Memory B cell (primary cell): ENCODE measurements at regions not wholly inside any gene's neighbourhood (a gene's known extent, or its start where the extent isn't known, plus 50 kb on each side); places are given as distances from the start of the nearest gene placed in this dataset.
"Not testable (repeated sequence)": the region's sequence is repeated elsewhere in the genome, so short reads cannot be mapped to it uniquely, and the experiment has no call there.

Experiments used
- ATAC-seq: fragments of 150-1000 bp; cut with Tn5 transposase; 2 replicates; pipeline ENCODE4 v1.10.0; 2021; ENCODE audit warnings: low read depth, mild to moderate bottlenecking, moderate library complexity
- DNase-seq, 2 donors: peaks; one replicate each; pipeline ENCODE4 v3.0.0; 2022; ENCODE audit warnings: low spot score in 2 of 2
- H3K27ac Mint-ChIP-seq: one replicate; pipeline ENCODE4 v1.8.0; 2022; ENCODE audit warnings: mild to moderate bottlenecking, moderate library complexity, mixed read lengths
- H3K27me3 Mint-ChIP-seq: one replicate; pipeline ENCODE4 v1.8.0; 2022; ENCODE audit warnings: mixed read lengths
- H3K36me3 Mint-ChIP-seq: one replicate; pipeline ENCODE4 v1.8.0; 2022; ENCODE audit warnings: mild to moderate bottlenecking, mixed read lengths
- H3K4me1 Mint-ChIP-seq: one replicate; pipeline ENCODE4 v1.8.0; 2022; ENCODE audit warnings: mixed read lengths
- H3K4me3 Mint-ChIP-seq: one replicate; pipeline ENCODE4 v1.8.0; 2022; ENCODE audit warnings: mild to moderate bottlenecking, moderate library complexity, mixed read lengths
- H3K9me3 Mint-ChIP-seq: one replicate; pipeline ENCODE4 v1.8.0; 2022; ENCODE audit warnings: mixed read lengths

GRCh38 chr5:87582149-87582548 lies 169.4 kb upstream of the CCNH start:
- peaks cover 5% of the 10 kb centered on the region for H3K9me3 Mint-ChIP-seq
- ATAC-seq (no peak), DNase-seq (no peak)
- H3K27me3 Mint-ChIP-seq: peaks cover 1% of the 10 kb centered on the region
- no peak overlapping the region for H3K4me3 Mint-ChIP-seq
- no peaks in the 10 kb centered on the region for H3K4me1 Mint-ChIP-seq
- no peaks in the 10 kb centered on the region for H3K36me3 Mint-ChIP-seq
- H3K27ac Mint-ChIP-seq: no peak overlapping the region

- Mint-ChIP-seq H3K27ac (no peak overlapping the region), H3K27me3 (peaks cover 1% of the 10 kb centered on the region), H3K4me1 (no peaks in the 10 kb centered on the region), H3K4me3 (no peak overlapping the region), H3K36me3 (no peaks in the 10 kb centered on the region), H3K9me3 (peaks cover 5% of the 10 kb centered on the region)
- DNase-seq (no peak), ATAC-seq (no peak)
Measured at GRCh38 chr5:87581661-87582060, 168.9 kb upstream of the CCNH start.

DNA sequence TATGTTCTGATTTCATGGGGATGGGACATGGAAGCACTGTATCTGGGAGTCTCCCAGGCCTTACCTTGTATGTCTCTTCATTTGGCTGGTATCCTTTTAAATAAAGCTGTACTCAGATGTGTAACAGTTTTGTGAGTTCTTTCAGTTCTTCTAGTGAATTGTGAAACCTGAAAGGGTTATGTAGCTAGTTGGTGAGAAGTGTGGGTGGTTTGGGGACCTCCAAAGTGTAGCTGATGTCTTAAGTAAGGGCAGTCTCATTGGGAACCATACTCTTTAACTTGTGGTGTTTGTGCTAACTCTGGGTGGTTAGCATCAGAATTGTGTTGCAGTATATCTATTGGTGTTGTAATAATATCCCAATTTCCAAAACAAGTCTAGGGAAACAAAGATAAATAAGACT lies 166.9 kb upstream of the CCNH start:
- Mint-ChIP-seq H3K27me3 (peaks cover 1% of the 10 kb centered on the region), H3K36me3 (no peaks in the 10 kb centered on the region), H3K9me3 (peaks cover 5% of the 10 kb centered on the region), H3K27ac (no peak overlapping the region), H3K4me1 (no peaks in the 10 kb centered on the region), H3K4me3 (no peak overlapping the region)
- ATAC-seq (no peak), DNase-seq (no peak)

DNA sequence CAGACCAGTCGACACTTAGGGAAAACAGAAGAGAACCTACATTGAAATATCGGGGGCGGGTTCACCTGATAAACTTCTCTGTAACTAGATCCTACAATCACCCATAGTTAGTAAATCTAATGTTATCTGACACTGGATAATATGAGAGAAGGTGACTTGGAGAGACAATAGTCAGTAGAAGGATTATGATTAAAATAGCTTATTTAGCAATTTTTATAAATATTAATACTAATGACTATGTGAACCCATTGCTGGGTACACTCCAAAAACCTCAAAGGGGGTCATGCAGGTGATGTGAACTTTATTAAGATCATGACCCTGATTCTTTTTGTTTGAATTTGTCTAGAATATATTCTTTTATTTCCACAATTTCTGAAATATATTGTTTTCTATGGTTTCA lies 164.1 kb upstream of the CCNH start:
- no peaks in the 10 kb centered on the region for H3K9me3 Mint-ChIP-seq
- ATAC-seq (no peak), DNase-seq (no peak)
- H3K36me3 Mint-ChIP-seq: no peaks in the 10 kb centered on the region
- no peak overlapping the region for H3K27ac Mint-ChIP-seq
- no peaks in the 10 kb centered on the region for H3K4me1 Mint-ChIP-seq
- H3K27me3 Mint-ChIP-seq: peaks cover 1% of the 10 kb centered on the region
- no peak overlapping the region for H3K4me3 Mint-ChIP-seq

- not testable (repeated sequence) for ATAC-seq, H3K9me3 Mint-ChIP-seq, H3K27ac Mint-ChIP-seq, H3K27me3 Mint-ChIP-seq, H3K4me3 Mint-ChIP-seq, H3K4me1 Mint-ChIP-seq, H3K36me3 Mint-ChIP-seq, DNase-seq
Measured at GRCh38 chr5:87576306-87576705, 163.6 kb upstream of the CCNH start.

DNA sequence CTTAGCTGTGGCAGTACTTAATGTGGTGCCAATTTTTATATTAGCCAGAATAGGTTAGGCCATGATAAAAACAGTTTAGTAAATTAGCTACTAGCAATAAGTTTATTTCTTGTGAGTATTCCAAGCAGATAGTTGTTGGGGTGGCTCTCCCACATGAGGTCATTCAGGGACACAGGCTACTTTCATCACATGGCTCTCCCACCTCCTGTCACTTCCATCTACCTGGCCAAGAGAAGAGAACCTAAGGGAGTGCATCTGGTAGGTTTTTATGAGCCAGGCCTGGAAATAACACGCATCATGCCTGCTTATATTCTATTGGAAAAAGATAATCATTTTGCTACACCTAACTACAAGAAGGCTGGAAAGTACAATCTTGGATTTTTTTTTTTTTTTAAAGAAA lies 161.4 kb upstream of the CCNH start:
- DNase-seq (no peak), ATAC-seq (no peak)
- peaks cover 1% of the 10 kb centered on the region for H3K27me3 Mint-ChIP-seq
- no peaks in the 10 kb centered on the region for H3K36me3 Mint-ChIP-seq
- H3K4me1 Mint-ChIP-seq: no peaks in the 10 kb centered on the region
- no peak overlapping the region for H3K27ac Mint-ChIP-seq
- H3K9me3 Mint-ChIP-seq: no peaks in the 10 kb centered on the region
- H3K4me3 Mint-ChIP-seq: no peak overlapping the region

- no peak for DNase-seq
- Mint-ChIP-seq H3K4me1 (no peaks in the 10 kb centered on the region), H3K9me3 (no peaks in the 10 kb centered on the region), H3K36me3 (no peaks in the 10 kb centered on the region), H3K4me3 (no peak overlapping the region), H3K27ac (no peak overlapping the region), H3K27me3 (peaks cover 1% of the 10 kb centered on the region)
- no peak for ATAC-seq
Measured at GRCh38 chr5:87572611-87573010, 159.9 kb upstream of the CCNH start.

DNA sequence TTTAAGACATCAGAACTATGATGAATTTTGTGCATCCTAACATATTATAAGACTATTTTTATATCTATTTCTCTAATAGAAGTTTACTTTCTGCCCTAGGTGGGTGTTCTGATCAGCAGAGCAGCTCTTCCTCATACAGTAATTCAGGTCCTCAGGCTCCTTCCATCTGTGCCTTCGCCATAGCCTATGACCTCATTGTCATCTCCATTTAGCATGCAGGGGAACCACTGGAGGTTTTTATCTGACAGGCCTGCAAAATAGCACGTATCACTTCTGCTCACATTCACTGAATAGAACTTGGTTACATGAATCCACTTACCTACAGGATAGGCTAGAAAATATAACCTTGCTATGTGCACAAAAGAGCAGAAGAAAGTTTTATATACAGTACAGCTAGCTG lies 159.4 kb upstream of the CCNH start:
- Mint-ChIP-seq H3K9me3 (no peaks in the 10 kb centered on the region), H3K4me3 (no peak overlapping the region), H3K4me1 (no peaks in the 10 kb centered on the region), H3K27me3 (no peaks in the 10 kb centered on the region), H3K27ac (no peak overlapping the region), H3K36me3 (no peaks in the 10 kb centered on the region)
- DNase-seq: no peak
- no peak for ATAC-seq

DNA sequence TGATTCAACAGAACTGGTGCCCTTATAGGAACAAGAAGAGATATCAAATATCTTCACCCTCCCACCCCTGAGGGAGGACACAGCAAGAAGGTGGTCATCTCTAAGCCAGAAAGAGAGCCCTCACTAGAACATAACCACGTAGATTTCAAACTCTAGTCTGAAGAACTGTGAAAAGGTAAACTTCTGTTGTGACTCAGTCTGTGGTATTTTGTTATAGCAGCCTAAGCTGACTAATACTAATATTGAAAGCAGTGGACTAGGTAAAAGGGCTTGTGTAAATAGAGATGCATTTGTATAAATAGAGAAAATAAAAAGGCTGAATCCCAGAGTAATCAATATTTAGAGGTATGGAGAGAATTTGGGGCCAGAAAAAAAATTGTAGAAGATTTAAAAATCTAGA lies 157.6 kb upstream of the CCNH start:
- H3K36me3 Mint-ChIP-seq: no peaks in the 10 kb centered on the region
- no peaks in the 10 kb centered on the region for H3K27me3 Mint-ChIP-seq
- no peaks in the 10 kb centered on the region for H3K9me3 Mint-ChIP-seq
- no peaks in the 10 kb centered on the region for H3K4me1 Mint-ChIP-seq
- no peak overlapping the region for H3K27ac Mint-ChIP-seq
- ATAC-seq (no peak), DNase-seq (no peak)
- H3K4me3 Mint-ChIP-seq: no peak overlapping the region

- Mint-ChIP-seq H3K4me1 (no peaks in the 10 kb centered on the region), H3K27ac (no peak overlapping the region), H3K4me3 (no peak overlapping the region), H3K9me3 (no peaks in the 10 kb centered on the region), H3K27me3 (no peaks in the 10 kb centered on the region), H3K36me3 (no peaks in the 10 kb centered on the region)
- ATAC-seq (no peak), DNase-seq (no peak)
Measured at GRCh38 chr5:87562068-87562467, 149.3 kb upstream of the CCNH start.

DNA sequence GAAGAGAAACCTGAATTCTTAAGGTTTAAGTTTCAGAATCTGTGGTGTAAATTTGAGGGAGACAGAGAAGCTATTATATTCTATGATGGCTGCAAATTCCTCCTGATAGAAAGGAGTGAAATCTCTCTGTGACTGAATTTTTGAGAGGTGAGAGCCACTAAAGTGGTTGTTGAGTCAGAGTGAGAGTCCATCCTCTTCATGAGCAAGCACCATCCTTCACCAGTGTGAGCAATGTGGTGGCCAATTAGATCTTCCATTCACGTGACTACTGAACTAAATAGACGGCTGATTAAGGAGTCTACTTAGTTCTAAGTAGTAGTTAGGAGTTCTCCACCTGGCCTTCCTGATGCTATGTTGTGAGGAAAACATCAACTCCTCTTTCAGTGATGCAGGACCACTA lies 147.8 kb upstream of the CCNH start:
- DNase-seq: no peak
- Mint-ChIP-seq H3K27ac (no peak overlapping the region), H3K4me1 (no peaks in the 10 kb centered on the region), H3K4me3 (no peak overlapping the region), H3K9me3 (no peaks in the 10 kb centered on the region), H3K27me3 (no peaks in the 10 kb centered on the region), H3K36me3 (no peaks in the 10 kb centered on the region)
- ATAC-seq: no peak

DNA sequence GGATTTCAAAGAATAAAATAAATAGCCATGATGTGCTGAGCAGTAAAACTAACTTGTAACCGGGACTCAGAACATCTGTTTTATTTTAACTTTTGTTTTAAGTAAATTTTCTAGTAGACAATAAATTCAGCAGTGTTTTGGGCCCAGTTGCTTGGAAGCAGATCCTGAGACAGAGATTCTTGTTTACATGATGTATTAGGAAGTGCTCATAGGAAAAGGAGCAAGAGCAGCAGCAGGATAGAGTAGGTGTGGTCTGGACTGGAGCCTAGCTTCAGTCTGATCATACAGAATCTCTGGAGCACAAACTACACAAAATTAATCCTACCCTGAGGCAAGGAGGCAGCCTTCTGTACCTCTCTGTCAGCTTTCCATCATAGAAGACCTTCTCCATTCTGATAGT lies 139.2 kb upstream of the CCNH start:
- H3K36me3 Mint-ChIP-seq: no peaks in the 10 kb centered on the region
- peaks cover 8% of the 10 kb centered on the region for H3K9me3 Mint-ChIP-seq
- peaks cover 2% of the 10 kb centered on the region for H3K27me3 Mint-ChIP-seq
- DNase-seq (no peak), ATAC-seq (no peak)
- H3K27ac Mint-ChIP-seq: no peak overlapping the region
- no peaks in the 10 kb centered on the region for H3K4me1 Mint-ChIP-seq
- no peak overlapping the region for H3K4me3 Mint-ChIP-seq

DNA sequence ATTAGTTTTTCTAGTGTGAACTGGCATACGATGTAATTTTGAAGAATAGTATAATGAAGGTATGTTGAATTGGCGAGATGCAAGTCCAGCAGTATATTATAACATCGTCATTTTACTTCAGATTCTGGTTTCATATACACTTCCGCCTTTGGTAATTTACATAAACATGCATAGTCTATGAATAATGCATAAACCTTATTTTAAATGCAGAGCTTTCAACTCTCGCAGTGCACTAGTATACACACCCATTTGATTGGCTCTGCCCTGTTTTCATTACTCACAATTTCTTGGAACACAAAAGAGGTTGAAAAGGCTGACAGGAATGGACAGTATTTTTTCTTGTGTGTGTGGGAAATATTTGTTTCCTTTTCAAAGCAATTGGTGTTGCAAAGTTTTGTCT lies 128.9 kb upstream of the CCNH start:
- Mint-ChIP-seq H3K27ac (no peak overlapping the region), H3K27me3 (no peaks in the 10 kb centered on the region), H3K36me3 (no peaks in the 10 kb centered on the region), H3K9me3 (no peaks in the 10 kb centered on the region), H3K4me1 (no peaks in the 10 kb centered on the region), H3K4me3 (no peak overlapping the region)
- DNase-seq (no peak), ATAC-seq (no peak)

DNA sequence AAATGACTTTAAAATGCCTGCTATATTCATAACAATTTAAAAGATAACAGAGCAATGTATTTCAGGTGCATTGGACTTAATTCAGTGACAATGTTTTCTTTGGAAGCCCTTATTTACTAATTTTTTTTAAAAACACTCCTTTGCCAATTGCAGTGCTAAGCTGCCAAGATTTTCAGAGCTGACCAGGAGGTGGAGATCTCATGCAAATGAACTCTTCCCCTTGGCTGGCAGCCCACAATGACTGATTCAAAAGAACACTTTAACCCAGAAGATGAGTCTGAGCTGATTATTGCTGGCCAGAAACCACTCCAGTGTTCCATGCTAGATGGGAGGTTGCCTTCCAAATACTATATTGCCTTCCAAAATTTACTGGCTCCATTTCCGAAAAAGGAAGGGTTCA lies 128.3 kb upstream of the CCNH start:
- DNase-seq (no peak), ATAC-seq (no peak)
- Mint-ChIP-seq H3K4me1 (no peaks in the 10 kb centered on the region), H3K9me3 (no peaks in the 10 kb centered on the region), H3K27ac (no peak overlapping the region), H3K36me3 (no peaks in the 10 kb centered on the region), H3K27me3 (no peaks in the 10 kb centered on the region), H3K4me3 (no peak overlapping the region)

DNA sequence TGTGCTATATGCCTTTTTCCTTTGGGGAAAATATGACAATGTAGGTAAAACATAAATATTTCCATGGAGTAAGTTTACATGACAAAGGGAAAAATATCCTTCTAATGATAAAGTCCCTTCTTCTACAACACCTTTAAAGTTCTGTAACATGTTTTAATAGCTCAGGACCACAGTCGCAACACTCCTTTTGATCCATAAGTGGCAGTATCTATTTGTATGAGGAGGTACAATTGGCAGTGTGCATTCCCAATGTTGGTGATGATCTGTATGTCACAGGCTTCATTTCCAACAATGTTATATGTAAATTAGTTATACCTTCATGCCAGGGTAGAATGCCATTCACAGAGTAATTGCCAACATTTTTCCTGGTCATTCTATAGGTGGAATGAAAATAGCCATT lies 127.1 kb upstream of the CCNH start:
- H3K4me1 Mint-ChIP-seq: no peaks in the 10 kb centered on the region
- H3K4me3 Mint-ChIP-seq: no peak overlapping the region
- ATAC-seq (no peak), DNase-seq (no peak)
- H3K27ac Mint-ChIP-seq: no peak overlapping the region
- H3K27me3 Mint-ChIP-seq: no peaks in the 10 kb centered on the region
- H3K36me3 Mint-ChIP-seq: no peaks in the 10 kb centered on the region
- H3K9me3 Mint-ChIP-seq: no peaks in the 10 kb centered on the region

GRCh38 chr5:87536365-87536764 lies 123.6 kb upstream of the CCNH start:
- Mint-ChIP-seq H3K36me3 (no peaks in the 10 kb centered on the region), H3K9me3 (no peaks in the 10 kb centered on the region), H3K4me1 (no peaks in the 10 kb centered on the region), H3K4me3 (no peak overlapping the region), H3K27me3 (no peaks in the 10 kb centered on the region), H3K27ac (no peak overlapping the region)
- no peak for DNase-seq
- ATAC-seq: no peak
